SK-MEL-5 (cell line): ENCODE measurements at regions not wholly inside any gene's neighbourhood (a gene's known extent, or its start where the extent isn't known, plus 50 kb on each side); places are given as distances from the start of the nearest gene placed in this dataset.

Source experiments
- DNase-seq: peaks from one replicate; pipeline ENCODE4 v3.0.0-alpha.2; 2016; ENCODE audit warnings: low read depth, low spot score
- in situ Hi-C: cut with HindIII; loops from 2 replicates; pipeline ENCODE4 v1.10.0; 2016; ENCODE audit warnings: low sequenced_read_pairs, high pct_unique_total_duplicates, low pct_unique_long_range_greater_than_20kb

DNA sequence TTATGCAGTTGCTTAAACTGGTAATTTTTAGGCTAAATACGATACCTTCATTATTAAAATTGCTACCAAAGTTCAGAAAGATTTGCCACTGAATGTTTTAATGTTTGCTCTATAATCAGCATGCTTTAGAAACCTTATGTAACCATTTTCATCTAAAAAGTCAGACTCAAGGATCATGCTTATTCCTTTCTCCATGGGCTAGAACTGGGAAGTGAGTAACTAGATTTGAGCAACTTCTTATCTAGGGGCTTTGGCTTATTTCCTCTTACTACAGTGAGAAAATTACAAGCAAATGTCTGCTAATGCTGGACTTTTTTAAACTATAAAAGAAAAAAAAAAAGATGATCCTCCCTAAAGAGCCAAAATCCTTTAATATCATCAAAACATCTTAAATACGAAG, 215.9 kb downstream of the CRPPA start:
- in situ Hi-C loops, result no loop called here
- no peak for DNase-seq

- in situ Hi-C loops, result no loop called here
- DNase-seq, result no peak
Observed at GRCh38 chr7:16204953-16205352, 216.4 kb downstream of the CRPPA start.

DNA sequence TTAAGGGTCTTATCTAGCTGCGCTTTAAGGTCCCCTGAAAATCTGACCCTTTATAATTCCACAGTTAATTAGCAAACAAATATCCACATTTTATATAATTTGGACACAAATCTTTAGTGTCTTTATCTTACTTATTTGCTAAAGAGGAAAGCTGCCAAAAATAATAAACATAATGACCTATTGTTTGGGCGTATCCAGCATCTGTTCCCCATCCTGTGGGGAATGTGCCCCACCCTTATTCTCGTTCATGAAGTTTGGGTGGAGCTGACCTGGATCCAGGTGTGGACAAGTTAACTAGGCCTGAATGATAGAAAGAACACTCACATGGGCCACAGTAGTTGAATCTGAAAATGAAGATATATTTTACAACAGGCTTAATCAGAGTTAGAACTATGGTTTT, 218.3 kb downstream of the CRPPA start:
- in situ Hi-C loops, result no loop called here
- DNase-seq, result no peak

DNA sequence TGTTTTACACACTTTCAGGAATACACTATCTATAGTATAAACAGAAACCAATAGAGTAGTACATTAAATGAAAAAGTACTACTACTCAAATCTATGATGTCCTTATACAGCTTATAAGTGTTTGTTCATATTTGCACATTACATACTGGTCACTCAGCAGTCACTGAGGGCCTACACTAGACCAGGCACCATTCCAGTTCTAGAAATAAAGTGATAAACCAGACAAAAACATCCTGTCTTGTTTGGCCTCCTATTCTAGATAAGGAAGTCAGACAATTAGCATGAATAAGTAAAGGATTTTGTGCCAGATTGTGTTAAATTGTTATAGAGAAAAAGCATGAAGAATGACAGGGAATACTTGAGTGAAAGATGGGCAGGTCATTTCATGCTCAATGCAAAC, 219.0 kb downstream of the CRPPA start:
- in situ Hi-C loops, result no loop called here

DNA sequence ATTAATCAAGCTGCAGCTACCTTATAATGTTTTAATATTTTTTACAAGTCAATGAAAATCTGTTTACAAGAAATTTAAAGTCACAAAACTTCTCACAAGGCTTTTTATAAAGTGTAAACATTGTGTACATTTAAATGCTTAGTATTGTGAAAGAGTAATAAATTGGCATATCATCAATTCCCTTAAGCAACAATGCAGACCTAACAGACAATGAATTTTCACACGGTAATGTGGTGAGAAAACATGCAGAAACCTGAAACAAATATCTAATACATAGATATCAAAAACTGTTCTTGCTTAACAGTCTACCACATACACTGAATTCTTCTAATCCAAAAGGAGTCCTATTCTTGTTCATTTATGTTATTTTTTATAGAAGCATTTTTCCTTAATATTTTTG, 220.7 kb downstream of the CRPPA start:
- in situ Hi-C loops, result no loop called here
- DNase-seq, result no peak

More for the DNA sequence above, 219.0 kb downstream of the CRPPA start:
- no peak for DNase-seq

DNA sequence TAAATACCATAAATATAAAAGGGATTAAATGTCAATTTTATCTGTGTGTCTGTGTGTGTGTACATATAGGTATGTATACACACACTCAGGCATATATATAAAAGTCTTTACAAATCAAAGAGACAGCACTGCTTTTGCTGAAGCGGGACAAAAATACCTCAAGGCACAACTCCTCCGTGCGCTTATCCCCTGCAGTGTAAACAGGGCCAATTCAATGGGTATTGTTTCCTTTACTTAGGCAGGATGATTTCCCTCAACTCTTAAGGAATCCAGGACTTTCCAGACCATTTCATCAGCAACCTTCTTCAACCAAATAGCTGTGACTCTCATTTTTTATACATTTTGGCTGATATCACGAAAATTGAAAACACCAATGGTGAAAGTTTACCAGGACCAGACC, 227.7 kb downstream of the CRPPA start:
- no peak for DNase-seq
- in situ Hi-C loops, result no loop called here

DNA sequence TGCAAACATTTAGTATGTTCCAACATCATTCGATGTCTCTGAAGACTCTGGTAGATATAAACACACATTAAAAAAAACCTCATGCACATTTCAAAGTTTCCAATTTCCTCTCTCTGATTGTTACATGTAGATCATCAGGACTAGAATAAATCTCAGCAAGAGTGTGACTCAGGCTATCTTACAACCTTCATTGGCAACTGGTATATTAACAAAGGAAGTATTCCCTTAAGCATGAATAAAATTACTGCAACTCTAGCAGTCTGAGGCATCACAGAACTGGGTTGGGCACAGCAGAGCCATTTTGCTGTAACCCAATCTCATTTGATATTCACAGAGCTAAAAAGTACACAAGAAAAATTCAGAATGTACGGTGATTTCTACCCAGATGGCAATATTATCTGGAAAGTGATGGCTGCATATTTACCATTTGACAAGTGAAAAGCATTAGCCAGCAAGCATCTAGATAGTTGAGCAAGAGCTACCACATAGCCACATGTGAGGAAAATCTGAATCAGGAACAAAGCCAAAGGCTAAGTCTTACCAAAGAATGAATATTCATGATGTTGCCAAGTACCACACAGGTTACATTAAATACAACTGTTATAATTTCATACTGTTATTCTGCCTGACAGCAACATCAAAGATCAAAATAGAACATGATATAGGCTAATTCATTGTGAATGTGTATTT, 232.2 kb downstream of the CRPPA start:
- DNase-seq, result no peak
- in situ Hi-C loops, result no loop called here

DNA sequence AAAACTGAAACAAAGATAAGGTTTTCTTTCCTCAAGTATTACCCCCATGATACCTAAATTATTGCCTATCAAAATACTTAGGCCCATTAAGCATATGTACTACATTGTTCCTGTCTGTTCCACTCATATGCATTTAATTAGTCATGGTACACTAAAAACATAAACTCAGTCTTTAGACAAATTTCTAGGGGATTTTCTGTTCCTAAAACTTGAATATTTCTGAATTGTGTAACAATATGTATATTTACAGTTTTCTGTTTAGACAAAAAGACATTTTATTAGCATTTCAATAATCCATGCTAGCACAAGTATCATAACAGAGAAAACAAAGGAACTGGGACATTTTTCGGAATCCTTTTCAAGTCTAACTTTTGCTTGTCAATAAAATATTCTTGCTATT, 234.2 kb downstream of the CRPPA start:
- in situ Hi-C loops, result no loop called here
- no peak for DNase-seq

- in situ Hi-C loops, result no loop called here
Observed at GRCh38 chr7:16178585-16178984, 242.8 kb downstream of the CRPPA start.

DNA sequence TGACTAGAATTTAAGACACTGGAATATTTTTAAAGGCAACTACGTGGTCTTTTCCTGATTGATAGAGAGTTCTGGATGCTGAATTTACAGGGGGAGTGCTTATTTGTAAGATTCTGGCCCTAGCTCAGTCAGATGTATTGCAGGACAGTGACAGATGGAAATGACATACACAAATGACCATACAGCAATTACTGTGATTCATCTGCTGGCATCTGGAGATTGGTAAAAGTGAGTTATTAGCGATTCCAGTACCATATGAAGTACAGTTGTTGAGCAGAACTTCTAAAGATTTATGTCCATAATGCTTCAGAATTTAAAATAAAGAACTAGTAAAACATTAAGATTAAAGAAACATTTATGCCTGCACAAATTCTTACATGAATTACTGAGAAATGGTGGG, 243.2 kb downstream of the CRPPA start:
- in situ Hi-C loops, result no loop called here
- DNase-seq, result no peak

More at GRCh38 chr7:16178585-16178984, 242.8 kb downstream of the CRPPA start:
- no peak for DNase-seq

- DNase-seq, result no peak
- in situ Hi-C loops, result no loop called here
Observed at GRCh38 chr7:16174253-16174652, 247.1 kb downstream of the CRPPA start.

GRCh38 chr7:16172366-16172765, 249.0 kb downstream of the CRPPA start:
- no peak for DNase-seq
- in situ Hi-C loops, result no loop called here

DNA sequence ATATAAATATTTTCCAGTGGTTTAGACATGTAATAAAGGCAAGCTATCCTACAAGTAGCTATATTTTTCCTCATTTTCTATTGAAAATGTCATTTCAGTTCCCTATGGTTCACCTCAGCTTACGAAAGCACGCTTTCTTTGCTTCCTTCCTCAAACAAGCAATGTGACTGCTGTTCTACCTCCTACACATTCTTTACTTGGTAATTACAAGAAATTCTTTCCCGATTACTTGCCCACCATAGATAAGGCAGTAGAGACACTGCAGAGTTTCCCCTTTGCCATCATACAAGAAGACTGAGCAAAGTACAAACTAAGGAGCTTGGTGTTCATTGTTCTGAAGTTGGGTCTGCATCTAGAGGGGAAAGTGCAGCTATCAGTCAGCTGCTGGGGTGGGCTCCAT, 249.4 kb downstream of the CRPPA start:
- DNase-seq, result no peak
- in situ Hi-C loops, result no loop called here

DNA sequence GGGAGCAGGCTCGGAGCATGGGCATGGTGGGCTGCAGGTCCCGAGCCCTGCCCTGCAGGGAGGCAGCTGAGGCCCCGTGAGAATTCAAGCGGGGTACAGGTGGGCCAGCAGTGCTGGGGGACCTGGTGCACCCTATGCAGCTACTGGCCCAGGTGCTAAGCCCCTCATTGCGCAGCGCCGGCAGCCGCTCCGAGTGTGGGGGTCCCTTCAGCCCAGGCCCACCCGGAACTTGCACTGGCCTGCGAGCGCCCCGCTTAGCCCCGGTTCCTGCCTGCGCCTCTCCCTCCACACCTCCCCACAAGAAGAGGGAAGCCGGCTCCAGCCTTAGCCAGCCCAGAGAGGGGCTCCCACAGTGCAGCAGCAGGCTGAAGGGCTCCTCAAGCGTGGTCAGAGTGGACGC, 250.7 kb downstream of the CRPPA start:
- in situ Hi-C loops, result no loop called here
- DNase-seq, result no peak

DNA sequence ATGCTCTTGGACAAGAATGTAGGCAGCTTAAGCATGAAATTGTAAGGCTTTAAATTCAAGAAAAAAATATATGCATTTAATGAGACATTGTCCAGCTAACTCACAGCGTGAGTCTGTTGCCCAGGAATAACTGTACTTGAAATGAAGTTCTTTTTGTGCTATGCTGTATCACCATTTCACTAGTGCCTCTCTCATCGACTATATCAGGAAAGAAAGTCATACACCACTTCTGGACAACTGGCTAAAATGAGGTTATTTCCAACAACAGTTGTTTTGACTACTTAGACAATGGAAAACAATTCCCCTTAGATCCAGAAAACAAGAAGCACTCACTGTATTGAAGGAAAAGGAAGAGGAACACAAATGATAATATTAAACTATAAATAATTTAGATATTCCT, 251.8 kb downstream of the CRPPA start:
- in situ Hi-C loops, result no loop called here
- DNase-seq, result no peak

- in situ Hi-C loops, result no loop called here
Observed at GRCh38 chr7:16167526-16167925, 253.8 kb downstream of the CRPPA start.

DNA sequence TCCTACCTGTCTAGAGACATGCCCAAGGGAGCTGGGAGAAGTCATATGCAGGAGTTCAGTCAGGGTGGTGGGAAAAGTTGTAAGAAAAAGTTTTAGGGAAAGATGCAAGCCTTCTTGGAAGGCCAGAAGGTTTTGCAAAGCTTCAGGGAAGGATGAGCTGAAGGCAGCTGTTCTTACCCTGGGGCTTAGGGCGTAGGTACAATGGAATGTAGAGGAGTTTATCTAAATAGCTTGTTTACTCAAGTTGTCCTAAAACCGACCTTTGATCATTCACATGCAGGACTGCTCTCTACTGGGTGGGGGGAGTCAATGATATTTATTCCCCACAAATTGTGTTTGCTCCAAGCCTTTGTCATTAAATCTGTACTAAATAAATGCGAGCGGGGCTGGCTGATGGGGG, 277.0 kb downstream of the CRPPA start:
- DNase-seq, result no peak
- in situ Hi-C loops, result loop anchor here (25.0 kb wide), 1 partner anchor 268 kb away; the partner anchor contains the start of gene CRPPA

More at GRCh38 chr7:16167526-16167925, 253.8 kb downstream of the CRPPA start:
- DNase-seq, result no peak

DNA sequence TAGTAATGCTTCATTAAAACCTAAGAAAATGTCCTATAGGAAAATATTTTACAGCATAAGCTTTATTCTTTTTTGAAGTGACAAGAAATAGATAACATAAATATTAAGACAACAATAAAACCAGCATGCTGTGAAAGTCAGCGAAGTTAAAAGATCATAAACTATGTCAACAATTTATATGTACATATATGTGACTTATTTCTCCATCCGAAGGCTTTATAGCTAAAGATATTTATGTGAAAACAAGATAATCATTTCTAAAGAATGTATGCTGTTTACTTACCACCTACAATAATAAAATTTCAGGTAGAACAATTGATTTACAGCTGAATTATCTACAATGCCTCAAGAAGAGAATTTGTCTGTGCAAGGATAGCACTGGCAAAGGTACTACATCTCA, 283.4 kb downstream of the CRPPA start:
- no peak for DNase-seq
- in situ Hi-C loops, result loop anchor here (25.0 kb wide), 1 partner anchor 274 kb away; the partner anchor contains the start of gene CRPPA

DNA sequence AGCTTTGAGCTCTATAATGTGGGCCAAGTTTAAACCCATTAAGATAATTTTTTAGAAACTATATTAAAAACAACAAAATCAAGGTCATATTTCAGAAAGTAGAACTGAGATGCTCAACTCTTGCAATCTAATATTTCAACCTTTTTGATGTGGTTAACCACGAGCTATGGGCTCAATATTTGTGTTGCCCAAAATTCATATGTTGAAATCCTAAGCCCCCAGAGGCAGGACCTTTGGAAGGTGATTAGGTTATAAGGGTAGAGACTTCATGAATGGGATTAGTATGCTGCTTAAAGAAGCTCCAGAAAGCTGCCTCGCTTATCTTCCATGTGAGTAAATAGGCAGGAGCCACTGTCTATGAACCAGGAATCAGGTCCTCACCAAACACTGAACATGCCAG, 284.4 kb downstream of the CRPPA start:
- in situ Hi-C loops, result loop anchor here (25.0 kb wide), 1 partner anchor 275 kb away; the partner anchor contains the start of gene CRPPA

GRCh38 chr7:16135658-16136057, 285.7 kb downstream of the CRPPA start:
- DNase-seq, result no peak
- in situ Hi-C loops, result loop anchor here (25.0 kb wide), 1 partner anchor 277 kb away; the partner anchor contains the start of gene CRPPA

More for the DNA sequence above, 284.4 kb downstream of the CRPPA start:
- no peak for DNase-seq
